HG03575 (cell line): ENCODE measurements at regions not wholly inside any gene's neighbourhood (a gene's known extent, or its start where the extent isn't known, plus 50 kb on each side); places are given as distances from the start of the nearest gene placed in this dataset.

Experiments used
- ATAC-seq: cut with Tn5 transposase; IDR thresholded peaks from one replicate; pipeline ENCODE4 v1.9.1; 2021; ENCODE audit not compliant: unreplicated experiment, insufficient number of reproducible peaks, low FRiP score; ENCODE audit errors: extremely low read depth

DNA sequence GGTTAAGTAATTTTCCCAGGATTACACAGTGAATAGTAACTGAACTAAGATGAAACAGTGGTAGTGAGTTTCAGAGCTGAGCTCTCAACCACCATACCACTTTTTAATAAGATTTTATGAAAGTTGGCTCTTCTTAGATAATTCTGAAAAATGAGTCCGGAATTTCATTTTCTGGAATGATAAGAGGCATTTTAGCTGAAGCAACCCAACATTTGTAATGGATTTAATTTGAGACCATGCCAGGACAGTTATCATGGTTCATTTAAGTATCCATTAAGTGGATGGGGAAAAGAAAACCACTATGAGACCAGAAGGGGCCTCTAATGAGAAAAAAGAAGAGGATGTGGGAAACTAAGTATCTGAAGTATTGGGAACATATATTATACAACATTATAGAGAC lies 464.7 kb upstream of the C9orf72 start:
- no peak for ATAC-seq

DNA sequence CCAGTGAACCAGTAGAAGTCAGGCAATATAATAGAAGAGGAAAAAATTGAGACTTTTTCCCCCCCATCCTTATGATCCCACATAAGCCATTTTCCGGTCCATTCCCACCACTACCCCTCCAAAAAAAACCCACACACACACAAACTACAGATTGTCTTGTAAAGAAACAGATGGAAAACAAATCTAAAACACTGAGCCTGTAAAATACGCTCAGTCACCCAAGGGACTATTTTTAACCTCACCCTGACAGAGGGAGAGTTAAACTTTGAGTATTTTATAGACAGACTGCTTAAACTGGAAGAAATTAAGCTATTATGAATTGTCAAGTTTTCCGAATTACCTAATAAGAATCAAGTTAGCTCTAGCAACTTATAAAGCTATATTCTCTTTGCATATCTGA lies 471.8 kb upstream of the C9orf72 start:
- ATAC-seq: no peak

DNA sequence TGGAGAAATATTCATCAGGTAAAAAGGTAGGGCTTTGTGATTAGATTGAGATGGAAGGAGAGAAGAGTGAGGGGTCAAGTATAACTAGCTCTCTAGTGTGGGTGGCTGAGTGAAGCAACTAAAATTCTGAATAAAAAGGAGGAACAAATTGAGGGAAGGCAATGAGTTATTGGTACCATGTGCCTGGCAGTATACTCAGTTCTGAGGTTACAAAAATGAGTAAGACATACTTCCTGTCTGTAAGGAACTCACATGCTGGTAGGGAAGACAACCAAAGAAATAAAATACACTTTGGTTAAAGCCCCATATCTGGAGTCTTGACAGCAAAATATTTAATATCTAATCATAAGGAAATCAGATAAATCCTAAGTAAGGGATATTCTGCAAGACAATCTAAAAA lies 476.8 kb upstream of the C9orf72 start:
- ATAC-seq: no peak

DNA sequence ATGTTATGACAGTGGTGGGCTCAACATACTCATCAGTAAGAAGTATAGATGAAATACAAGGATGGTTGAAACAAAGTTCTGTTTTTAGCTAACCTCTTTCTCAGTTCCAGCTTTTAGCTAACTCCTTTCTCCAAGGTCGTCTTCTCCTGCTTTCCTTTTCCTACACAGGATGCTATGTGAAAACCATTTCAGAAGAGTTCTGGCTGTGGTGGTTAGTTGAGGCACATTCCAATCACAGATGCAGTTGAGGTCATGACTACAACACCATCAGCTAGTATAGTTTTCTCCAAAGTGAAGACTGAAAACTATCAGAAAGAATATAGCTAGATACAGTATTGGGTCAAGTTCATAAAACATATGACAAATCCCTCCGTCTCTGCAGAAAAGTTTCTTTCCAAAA lies 477.7 kb upstream of the C9orf72 start:
- no peak for ATAC-seq

DNA sequence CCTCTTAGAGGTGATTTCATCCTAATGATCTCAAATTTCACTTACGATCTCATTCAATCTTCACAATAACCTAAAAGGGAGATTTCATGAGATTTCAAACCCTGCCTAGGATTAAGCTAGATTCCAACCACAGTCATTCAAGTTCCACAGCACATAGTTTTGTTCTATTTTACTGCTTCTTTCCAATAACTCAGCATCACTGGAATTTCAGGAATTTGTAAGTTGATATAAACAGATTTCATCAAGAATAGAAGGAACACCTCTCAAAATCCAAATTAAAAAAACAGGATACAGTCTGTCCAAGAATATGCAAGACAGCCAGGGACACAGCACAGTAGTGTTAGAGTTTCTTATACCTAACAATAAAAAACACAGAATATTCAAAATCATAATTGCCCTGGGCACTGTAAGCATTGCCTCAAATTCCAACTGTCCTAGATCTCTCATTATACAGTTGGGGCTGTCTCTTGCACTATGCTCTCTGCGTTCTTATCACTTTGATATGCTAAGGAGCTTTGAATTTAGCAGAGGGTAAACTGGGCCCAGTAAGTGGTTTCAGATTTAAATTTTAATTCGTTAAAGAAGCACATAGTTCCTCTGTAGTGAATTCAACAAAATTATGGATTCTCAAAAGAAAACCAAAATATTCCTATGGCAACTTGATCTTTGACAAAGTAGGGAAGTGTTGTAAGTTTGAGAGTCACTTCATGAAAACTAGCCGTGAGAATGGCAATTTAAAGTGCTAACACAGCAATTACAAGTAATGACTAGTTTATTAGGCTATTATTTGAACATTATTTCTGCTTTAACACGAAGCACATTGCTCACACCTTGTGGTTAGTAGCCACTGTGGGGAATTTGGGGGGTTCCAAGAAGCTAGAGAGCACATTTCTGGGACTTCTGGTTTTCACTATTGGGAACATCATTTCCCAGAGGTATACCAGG lies 478.6 kb upstream of the C9orf72 start:
- no peak for ATAC-seq

DNA sequence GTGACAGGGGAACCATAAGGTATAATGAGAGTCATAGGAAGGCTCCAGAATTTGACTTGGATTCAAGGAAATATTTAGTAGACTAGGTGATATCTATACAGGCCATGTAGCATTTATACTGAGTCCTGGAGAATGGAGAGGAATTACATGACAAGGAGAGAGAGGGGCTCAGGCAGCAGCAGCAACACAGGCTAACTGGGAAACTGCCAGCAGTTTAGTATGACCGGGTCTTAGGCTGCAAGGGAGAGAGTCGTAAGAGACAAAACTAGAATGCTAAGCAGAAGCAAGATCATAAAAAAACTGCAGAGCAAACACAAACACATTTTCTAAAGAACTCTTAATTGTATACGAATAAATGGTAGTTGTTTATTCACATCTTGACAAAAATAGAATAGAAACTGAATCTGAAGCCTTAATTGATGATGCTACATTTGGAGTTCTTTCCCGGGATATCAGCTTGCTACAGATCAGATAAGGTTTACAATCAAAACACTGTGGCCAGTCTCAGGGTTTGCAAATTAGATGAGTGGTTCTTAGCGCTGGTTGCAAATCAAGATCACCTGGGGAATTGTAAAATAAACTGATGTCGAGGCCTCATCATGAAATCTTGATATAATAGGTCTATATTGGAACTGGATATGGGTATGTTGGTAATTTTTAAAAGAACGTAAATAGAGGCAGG lies 480.0 kb upstream of the C9orf72 start:
- no peak for ATAC-seq

DNA sequence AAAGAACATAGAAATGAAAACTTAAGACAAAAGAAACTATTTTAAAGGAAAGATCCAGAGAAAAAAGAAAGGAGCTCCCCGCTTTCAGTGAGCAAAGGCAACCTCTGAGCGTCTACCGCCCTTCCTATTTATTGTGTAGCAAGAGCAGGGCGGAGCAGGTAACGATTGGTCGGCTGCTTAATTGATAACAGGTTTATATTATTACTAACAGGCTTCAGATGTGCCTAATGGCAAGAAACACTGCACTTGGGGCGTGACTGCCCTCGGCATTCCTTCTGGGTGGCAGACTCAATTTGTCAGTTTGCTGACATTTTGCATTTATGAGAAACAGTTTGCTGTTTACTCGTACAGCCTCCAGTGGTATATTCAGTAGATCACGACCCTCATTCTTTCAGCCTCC lies 482.7 kb upstream of the C9orf72 start:
- no peak for ATAC-seq

DNA sequence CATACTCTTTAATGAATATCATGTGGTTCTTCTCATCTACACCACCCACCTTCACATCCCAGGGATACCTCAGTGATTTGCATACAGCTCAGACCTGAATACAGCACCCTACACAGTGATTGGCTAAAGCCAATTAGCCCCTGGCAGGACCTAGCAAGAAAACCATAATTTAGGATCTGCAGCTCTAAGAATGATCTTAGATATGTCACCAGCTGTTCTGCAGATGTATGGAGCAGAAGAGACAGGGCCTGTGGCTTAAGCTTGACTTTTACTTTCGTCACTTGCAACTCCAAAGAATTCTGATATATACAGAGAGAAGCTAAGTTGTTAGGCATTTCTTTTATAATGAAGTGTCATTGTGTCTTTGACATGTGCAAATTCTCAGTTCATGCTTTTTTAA lies 483.2 kb upstream of the C9orf72 start:
- no peak for ATAC-seq

DNA sequence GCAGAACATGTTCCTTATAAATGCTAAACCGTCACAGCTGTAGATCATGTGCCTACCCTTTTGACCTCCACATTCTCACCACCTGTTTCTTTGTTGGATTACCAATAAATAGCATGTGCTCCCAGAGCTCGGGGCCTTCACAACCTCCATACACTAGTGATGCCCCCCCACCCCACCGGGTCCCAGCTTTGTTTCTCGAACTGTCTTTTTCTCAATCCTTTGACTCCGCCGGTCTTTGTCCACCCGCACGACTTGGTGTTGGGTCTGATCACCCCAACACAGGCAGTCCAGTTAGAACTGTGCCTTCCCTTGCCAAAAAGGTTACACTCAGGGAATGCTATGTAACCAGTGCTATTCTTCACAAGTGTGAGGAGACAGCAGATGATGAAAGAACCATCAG lies 485.9 kb upstream of the C9orf72 start:
- no peak for ATAC-seq

DNA sequence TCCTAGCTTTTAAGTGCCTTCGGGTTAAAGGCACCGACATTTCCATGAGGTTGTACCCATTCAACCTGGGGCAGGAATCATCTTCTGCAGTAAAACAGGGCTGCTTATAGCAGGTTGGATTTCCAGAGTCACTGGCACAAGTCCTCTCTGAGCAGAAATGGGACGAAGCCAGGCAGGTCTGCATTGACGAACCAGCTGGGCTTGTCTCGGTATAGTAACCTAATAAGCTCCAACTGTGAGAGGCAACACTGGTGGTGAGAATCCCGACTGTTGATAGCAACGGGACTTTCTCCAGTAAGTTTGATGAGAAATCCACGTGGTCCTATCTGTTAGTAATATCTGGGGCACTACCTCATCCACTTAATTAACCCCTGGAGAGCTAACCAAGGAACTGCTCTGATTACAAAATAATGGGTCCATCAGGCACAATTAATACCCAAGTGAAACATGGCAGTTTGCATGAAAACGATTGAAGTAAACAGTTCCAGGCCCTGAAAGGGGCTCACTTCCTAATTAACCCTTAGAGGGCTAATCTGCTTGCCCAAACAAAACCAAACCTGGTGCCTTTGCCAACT lies 491.0 kb upstream of the C9orf72 start:
- ATAC-seq: no peak

DNA sequence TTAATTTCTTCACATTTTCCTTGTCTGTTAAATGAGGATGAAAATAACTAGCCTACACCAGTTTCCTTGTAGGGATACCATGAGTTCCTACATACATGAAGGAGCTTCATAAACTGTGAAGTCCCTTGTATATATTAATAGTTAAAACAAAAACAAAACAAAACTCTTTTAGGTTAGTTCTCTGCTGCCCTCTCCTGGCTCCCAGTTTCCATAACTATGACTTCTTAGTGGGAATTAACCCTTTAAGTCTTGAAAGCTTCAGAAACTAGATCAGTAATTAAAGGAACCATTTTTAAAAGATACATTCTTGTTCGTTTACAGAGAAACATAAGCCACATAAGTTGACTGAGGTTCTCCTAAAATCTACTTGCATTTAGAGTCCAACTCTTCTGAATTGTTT lies 500.0 kb upstream of the C9orf72 start:
- no peak for ATAC-seq

DNA sequence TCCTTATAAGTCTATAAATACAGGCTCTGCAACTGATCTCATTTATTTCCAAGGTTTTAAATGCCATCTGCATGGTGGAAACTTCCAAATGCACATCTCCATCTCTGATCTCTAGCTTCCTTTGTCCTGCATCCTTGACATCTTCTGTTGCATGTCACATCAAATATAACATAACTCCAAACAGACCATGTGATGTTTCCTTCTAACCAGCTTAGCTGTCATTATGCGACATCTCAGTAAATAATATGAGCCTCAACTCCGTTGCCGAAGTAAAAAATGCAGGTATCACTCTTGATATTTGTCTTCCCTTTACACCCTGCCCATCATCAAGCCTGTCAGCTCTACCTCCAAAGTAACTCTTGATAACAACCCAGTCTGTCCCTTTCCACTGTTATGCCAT lies 506.4 kb upstream of the C9orf72 start:
- no peak for ATAC-seq

DNA sequence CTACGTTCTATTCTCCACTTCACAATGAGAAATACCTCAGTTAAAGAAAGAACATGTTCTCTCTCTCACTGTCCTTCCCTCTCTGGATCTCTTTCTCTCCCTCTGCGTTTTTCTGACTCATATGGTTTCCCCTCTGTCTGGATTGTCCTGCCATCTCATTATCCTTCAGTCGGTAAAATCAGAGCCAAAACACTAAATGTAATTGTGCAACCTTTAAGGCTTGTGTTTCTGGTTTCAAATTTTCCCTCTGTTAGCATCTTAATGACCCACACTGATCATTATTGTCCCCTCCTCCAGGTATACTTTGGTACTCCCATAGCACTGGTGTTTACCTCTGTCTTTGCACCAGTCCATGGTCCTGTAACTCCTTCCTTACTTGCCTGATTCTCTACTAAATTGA lies 509.4 kb upstream of the C9orf72 start:
- no peak for ATAC-seq

DNA sequence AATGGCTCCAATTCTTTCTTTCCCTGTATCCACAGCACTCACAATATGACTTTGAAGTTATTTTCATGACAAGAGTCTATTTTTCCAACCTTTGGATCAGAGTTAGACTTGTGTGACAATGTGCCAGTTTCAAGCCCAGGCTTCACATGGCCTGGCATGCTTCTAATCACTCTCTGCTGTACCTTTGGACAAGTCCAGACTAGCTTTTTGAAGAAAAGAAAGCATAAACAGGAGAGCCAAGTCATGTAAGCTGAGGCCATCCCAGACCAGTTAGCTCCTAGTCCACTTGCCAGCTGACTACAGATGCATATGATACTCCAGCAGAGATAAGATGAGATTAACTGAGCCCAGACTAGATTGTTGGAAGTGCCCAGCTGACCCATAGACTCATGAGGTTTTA lies 513.6 kb upstream of the C9orf72 start:
- ATAC-seq: no peak

DNA sequence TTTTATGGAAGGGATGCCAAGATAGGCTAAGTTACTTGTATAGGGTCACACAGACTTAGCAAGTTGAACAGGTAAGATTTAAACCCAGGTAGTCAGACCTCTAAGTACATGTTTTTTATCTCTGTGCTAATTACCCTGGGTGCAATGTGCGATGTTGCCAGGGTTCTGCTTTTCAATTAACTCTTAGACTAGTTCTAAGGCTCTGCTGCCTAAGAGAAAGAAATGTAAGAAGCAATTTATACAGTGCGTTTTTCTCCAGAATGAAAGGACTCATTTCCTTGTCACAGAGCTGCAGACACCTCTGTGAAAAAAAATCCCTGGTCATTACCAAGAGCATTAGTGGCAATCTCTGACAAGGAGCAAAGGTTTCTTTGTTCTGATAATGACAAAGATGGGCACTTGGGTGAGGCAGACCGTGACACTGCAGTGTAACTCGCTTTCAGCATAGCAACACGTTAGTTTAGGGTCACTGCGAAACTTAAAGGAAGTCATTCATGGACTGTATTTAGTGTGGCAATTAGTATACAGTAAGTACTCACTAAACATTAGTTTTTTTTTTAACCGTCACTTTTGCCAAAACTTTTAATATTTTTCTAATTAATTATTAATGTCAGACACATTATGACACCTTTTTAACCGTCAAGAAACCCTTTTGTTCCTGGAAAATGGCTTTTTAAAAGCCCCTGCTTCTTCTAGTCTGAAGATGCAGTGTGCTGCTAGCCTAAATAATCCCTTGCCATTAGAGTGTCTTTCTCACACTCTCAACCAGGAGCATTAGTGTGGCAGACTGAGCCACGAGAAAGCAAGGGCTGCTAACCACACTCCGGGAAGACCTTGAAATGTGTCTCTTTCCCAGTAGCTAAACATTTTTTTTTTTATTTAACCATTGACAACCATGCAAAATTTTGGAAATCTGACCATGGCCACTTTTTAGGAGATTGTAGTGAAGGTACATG lies 520.0 kb upstream of the C9orf72 start:
- ATAC-seq: no peak

DNA sequence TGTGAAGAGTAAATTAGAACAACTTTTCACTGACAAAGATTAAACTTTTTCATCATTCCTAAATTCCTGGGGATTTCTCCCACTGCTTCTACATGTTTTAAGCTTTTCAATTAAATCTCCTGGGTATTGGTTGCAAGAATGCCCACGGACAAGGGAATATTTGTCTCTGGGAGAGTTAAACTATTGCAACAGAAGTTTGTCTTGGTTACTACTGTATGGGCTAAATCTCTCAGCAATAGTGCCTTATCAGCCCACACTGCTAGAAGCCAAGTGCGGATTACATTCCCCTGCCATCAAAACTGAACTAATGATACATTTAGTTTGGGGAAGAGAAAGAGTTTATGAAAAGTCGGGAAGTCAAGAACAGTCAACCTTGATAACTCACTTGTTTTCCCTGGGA lies 528.2 kb upstream of the C9orf72 start:
- no peak for ATAC-seq

DNA sequence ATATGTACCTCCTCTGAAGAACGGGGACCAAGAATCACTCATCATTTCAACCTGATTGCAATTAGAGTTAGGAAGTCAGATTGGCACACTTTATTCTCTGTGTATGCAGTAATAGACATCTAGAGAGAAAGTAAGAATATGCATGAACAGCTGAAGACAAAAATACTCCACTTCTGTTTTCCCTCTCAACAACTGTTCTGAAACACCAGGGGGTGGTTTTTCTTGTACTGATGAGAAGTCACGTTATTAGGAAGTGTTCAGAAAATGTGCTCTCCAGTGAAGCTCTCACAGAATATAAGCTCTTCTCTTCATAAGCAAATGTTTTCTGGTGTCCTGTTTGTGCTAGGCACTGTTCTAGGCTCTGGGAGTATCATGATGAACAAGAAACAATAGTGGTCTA lies 531.7 kb upstream of the C9orf72 start:
- ATAC-seq: no peak

DNA sequence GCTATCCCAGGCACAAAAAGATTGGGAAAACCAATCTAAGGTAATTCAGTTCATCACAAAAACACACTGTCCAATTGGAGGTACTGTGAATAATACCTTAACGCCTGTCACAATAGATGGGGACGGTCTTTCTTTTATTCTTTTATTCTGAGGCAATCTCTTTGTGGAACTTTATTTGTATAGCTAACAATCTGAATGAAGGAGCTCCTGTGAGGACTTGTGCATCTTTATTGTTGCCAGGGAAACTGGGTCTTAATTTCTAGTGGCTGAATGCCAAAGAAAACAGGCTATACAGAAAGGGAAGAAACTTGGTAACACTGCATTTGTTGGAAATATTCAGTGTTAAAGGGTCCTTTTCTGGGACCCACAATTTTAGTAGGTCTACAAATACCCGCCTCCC lies 546.9 kb upstream of the C9orf72 start:
- no peak for ATAC-seq

DNA sequence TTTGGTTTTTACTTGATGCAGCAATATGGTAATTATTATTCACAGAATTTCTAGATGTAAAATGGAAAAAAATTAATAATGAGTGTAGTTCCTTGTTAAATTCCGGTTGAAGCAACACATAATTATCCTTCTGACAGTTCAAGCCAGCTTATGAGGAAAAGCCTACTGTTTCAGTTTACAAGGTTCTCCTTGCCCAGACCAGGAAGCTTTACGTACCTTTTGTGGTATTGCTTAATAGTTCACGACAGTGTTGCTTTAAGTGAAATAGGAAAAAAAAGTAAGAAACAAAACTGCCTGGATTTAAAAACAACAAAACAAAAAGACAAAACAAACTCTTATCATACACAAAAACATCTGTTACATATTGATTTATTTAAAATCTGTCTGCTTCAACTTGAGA lies 547.3 kb upstream of the C9orf72 start:
- ATAC-seq: no peak
